ENCODE measurements at regions not wholly inside any gene's neighbourhood (a gene's known extent, or its start where the extent isn't known, plus 50 kb on each side); places are given as distances from the start of the nearest gene placed in this dataset.

GRCh38 chr2:88832992-88833389 is 141.5 kb downstream of the RPIA start:
- Histone ChIP-seq H3K27me3 (no peaks in the 10 kb centered on the region), H3K27ac (no peak overlapping the region), H3K36me3 (no peaks in the 10 kb centered on the region), H3K9me3 (no peaks in the 10 kb centered on the region), H3K4me1 (no peaks in the 10 kb centered on the region), H3K4me3 (no peak overlapping the region)
- DNase-seq: no peak
- intact Hi-C loops (cut with DNase I; ENCODE audit: low total_unique reads): no loop called here
- no peak for TF ChIP-seq CTCF (IDR thresholded peaks at IDR 0.05)

GRCh38 chr2:88834376-88834775 is 142.9 kb downstream of the RPIA start:
- intact Hi-C loops (cut with DNase I; ENCODE audit: low total_unique reads): no loop called here
- no peaks in the 10 kb centered on the region for H3K27me3 ChIP-seq
- no peak for TF ChIP-seq CTCF (IDR thresholded peaks at IDR 0.05)
- H3K27ac ChIP-seq: no peak overlapping the region
- no peak overlapping the region for H3K4me3 ChIP-seq
- no peak for DNase-seq
- no peaks in the 10 kb centered on the region for H3K36me3 ChIP-seq
- H3K4me1 ChIP-seq: no peaks in the 10 kb centered on the region
- no peaks in the 10 kb centered on the region for H3K9me3 ChIP-seq

GRCh38 chr2:88834866-88835265 is 143.4 kb downstream of the RPIA start:
- H3K4me3 ChIP-seq: no peak overlapping the region
- H3K27me3 ChIP-seq: no peaks in the 10 kb centered on the region
- no peak for DNase-seq
- no peaks in the 10 kb centered on the region for H3K4me1 ChIP-seq
- H3K9me3 ChIP-seq: no peaks in the 10 kb centered on the region
- H3K27ac ChIP-seq: no peak overlapping the region
- no peaks in the 10 kb centered on the region for H3K36me3 ChIP-seq
- TF ChIP-seq CTCF (IDR thresholded peaks at IDR 0.05) (no peak), POLR2A (IDR thresholded peaks at IDR 0.05) (no peak)
- intact Hi-C loops (cut with DNase I; ENCODE audit: low total_unique reads): no loop called here

GRCh38 chr2:88835726-88836125 is 144.3 kb downstream of the RPIA start:
- Histone ChIP-seq H3K4me1 (no peaks in the 10 kb centered on the region), H3K27ac (no peak overlapping the region), H3K4me3 (no peak overlapping the region), H3K36me3 (no peaks in the 10 kb centered on the region), H3K27me3 (no peaks in the 10 kb centered on the region), H3K9me3 (no peaks in the 10 kb centered on the region)
- intact Hi-C loops (cut with DNase I; ENCODE audit: low total_unique reads): no loop called here
- DNase-seq: no peak
- no peak for TF ChIP-seq POLR2A (IDR thresholded peaks at IDR 0.05)
- TF ChIP-seq CTCF (IDR thresholded peaks at IDR 0.05): no peak

- DNase-seq: no peak
Observed at GRCh38 chr2:88836351-88836750, 144.9 kb downstream of the RPIA start.

More at GRCh38 chr2:88836351-88836750, 144.9 kb downstream of the RPIA start:
- intact Hi-C loops (cut with DNase I; ENCODE audit: low total_unique reads): no loop called here
- Histone ChIP-seq H3K4me3 (no peak overlapping the region), H3K27ac (no peak overlapping the region), H3K4me1 (no peaks in the 10 kb centered on the region), H3K27me3 (no peaks in the 10 kb centered on the region), H3K36me3 (no peaks in the 10 kb centered on the region), H3K9me3 (no peaks in the 10 kb centered on the region)
- no peak for TF ChIP-seq CTCF (IDR thresholded peaks at IDR 0.05)
- TF ChIP-seq POLR2A (IDR thresholded peaks at IDR 0.05): no peak
